NCI-H345 treated with DMSO at 0.1 percent for 48 hours (cell line): ENCODE measurements at regions not wholly inside any gene's neighbourhood (a gene's known extent, or its start where the extent isn't known, plus 50 kb on each side); places are given as distances from the start of the nearest gene placed in this dataset.
"Not testable (repeated sequence)": the region's sequence is repeated elsewhere in the genome, so short reads cannot be mapped to it uniquely, and the experiment has no call there.

Experiments
- DNase-seq: peaks from one replicate; lab custom pipeline; 2025; ENCODE audit not compliant: unreplicated experiment; lab: John Stamatoyannopoulos, UW

- no peak for DNase-seq
Measured at GRCh38 chr21:36591326-36591970, 107.5 kb upstream of the SIM2 start.

- no peak for DNase-seq
Measured at GRCh38 chr21:36596174-36596573, 102.7 kb upstream of the SIM2 start.

GRCh38 chr21:36601362-36601761 is 97.6 kb upstream of the SIM2 start:
- DNase-seq: no peak

GRCh38 chr21:36602735-36603134 is 96.2 kb upstream of the SIM2 start:
- DNase-seq: no peak

GRCh38 chr21:36603221-36603620 is 95.7 kb upstream of the SIM2 start:
- no peak for DNase-seq

- DNase-seq: no peak
Measured at GRCh38 chr21:36605426-36605825, 93.5 kb upstream of the SIM2 start.

GRCh38 chr21:36606287-36606982 is 92.5 kb upstream of the SIM2 start:
- DNase-seq: no peak

GRCh38 chr21:36606983-36607325 is 92.0 kb upstream of the SIM2 start:
- no peak for DNase-seq

- no peak for DNase-seq
Measured at GRCh38 chr21:36608041-36608896, 90.6 kb upstream of the SIM2 start.

GRCh38 chr21:36608897-36609225 is 90.1 kb upstream of the SIM2 start:
- no peak for DNase-seq

- no peak for DNase-seq
Measured at GRCh38 chr21:36609654-36610053, 89.3 kb upstream of the SIM2 start.

- DNase-seq: no peak
Measured at GRCh38 chr21:36610201-36610600, 88.7 kb upstream of the SIM2 start.

- no peak for DNase-seq
Measured at GRCh38 chr21:36610935-36611334, 88.0 kb upstream of the SIM2 start.

- DNase-seq: no peak
Measured at GRCh38 chr21:36611379-36611778, 87.5 kb upstream of the SIM2 start.

- DNase-seq: no peak
Measured at GRCh38 chr21:36613059-36613458, 85.9 kb upstream of the SIM2 start.

GRCh38 chr21:36613554-36613953 is 85.4 kb upstream of the SIM2 start:
- no peak for DNase-seq

GRCh38 chr21:36615274-36615964 is 83.5 kb upstream of the SIM2 start:
- no peak for DNase-seq

GRCh38 chr21:36616773-36617172 is 82.1 kb upstream of the SIM2 start:
- not testable (repeated sequence) for DNase-seq

GRCh38 chr21:36621794-36622193 is 77.1 kb upstream of the SIM2 start:
- not testable (repeated sequence) for DNase-seq

GRCh38 chr21:36624105-36624504 is 74.8 kb upstream of the SIM2 start:
- no peak for DNase-seq

GRCh38 chr21:36626791-36627190 is 72.1 kb upstream of the SIM2 start:
- no peak for DNase-seq

GRCh38 chr21:36627242-36627641 is 71.7 kb upstream of the SIM2 start:
- DNase-seq: no peak
